ENCODE measurements at regions not wholly inside any gene's neighbourhood (a gene's known extent, or its start where the extent isn't known, plus 50 kb on each side); places are given as distances from the start of the nearest gene placed in this dataset.

GRCh38 chr18:51301376-51301775 is 103.9 kb upstream of the MEX3C start:
- no peaks in the 10 kb centered on the region for H3K79me2 ChIP-seq (ENCODE audit: insufficient read depth, low read length)
- POLR2A ChIA-PET: no interaction called here
- no peak overlapping the region for H3K27ac ChIP-seq (ENCODE audit: low read depth, low read length)
- no peaks in the 10 kb centered on the region for H3K4me1 ChIP-seq (ENCODE audit: control insufficient read depth in 1 of 2, insufficient read depth in 2 of 2, low read length in 2 of 2)
- CTCF ChIA-PET: no interaction called here
- H3K36me3 ChIP-seq (ENCODE audit: control insufficient read depth in 1 of 2, insufficient read depth in 2 of 2, low read length in 2 of 2): no peaks in the 10 kb centered on the region
- no peak overlapping the region for H3K4me3 ChIP-seq (replicated peaks in 1 of 2; ENCODE audit: low read depth in 1 of 2, low read length in 2 of 2)
- no peak overlapping the region for H3K4me2 ChIP-seq (ENCODE audit: low read length)
- DNase-seq (ENCODE audit: low read depth, low spot score) (no peak), ATAC-seq (no peak)
- RAD21 ChIA-PET (ENCODE audit: low non-redundant PET in 1 of 2, low total read pairs in 2 of 2, uncharacterized antibody in 2 of 2, unreplicated experiment in 2 of 2): no interaction called here
- no TSS peak for BruUV-seq (replicated peaks)
- no peaks in the 10 kb centered on the region; the same call in 1 of the 2 replicates for H3K27me3 ChIP-seq (ENCODE audit: insufficient read depth, low read length)
- H3K9me3 ChIP-seq (ENCODE audit: control insufficient read depth in 1 of 2, insufficient read depth in 1 of 2, low read depth in 1 of 2, low read length in 2 of 2): no peaks in the 10 kb centered on the region
- TF ChIP-seq EZH2phosphoT487 (IDR thresholded peaks at IDR 0.05; ENCODE audit: borderline replicate concordance): no peak
- no peak for TF ChIP-seq FOSL1 (IDR thresholded peaks at IDR 0.05; ENCODE audit: low read depth)
- TF ChIP-seq POLR2A (IDR thresholded peaks at IDR 0.05; ENCODE audit: borderline replicate concordance, extremely low read depth, insufficient read depth, insufficient read length): no peak
- TF ChIP-seq CBX3 (IDR thresholded peaks at IDR 0.05; ENCODE audit: low read depth): no peak
- no peak for TF ChIP-seq CTCF (IDR thresholded peaks at IDR 0.05 in 2 of 3, conservative IDR thresholded peaks at IDR 0.05 in 1 of 3; ENCODE audit: borderline replicate concordance in 1 of 3, insufficient read depth in 1 of 3, low read depth in 2 of 3, low read length in 2 of 3)
- no peak for TF ChIP-seq ZFX (IDR thresholded peaks at IDR 0.05)
- no peak for TF ChIP-seq JUND (IDR thresholded peaks at IDR 0.05)
- TF ChIP-seq, protein P1, sequence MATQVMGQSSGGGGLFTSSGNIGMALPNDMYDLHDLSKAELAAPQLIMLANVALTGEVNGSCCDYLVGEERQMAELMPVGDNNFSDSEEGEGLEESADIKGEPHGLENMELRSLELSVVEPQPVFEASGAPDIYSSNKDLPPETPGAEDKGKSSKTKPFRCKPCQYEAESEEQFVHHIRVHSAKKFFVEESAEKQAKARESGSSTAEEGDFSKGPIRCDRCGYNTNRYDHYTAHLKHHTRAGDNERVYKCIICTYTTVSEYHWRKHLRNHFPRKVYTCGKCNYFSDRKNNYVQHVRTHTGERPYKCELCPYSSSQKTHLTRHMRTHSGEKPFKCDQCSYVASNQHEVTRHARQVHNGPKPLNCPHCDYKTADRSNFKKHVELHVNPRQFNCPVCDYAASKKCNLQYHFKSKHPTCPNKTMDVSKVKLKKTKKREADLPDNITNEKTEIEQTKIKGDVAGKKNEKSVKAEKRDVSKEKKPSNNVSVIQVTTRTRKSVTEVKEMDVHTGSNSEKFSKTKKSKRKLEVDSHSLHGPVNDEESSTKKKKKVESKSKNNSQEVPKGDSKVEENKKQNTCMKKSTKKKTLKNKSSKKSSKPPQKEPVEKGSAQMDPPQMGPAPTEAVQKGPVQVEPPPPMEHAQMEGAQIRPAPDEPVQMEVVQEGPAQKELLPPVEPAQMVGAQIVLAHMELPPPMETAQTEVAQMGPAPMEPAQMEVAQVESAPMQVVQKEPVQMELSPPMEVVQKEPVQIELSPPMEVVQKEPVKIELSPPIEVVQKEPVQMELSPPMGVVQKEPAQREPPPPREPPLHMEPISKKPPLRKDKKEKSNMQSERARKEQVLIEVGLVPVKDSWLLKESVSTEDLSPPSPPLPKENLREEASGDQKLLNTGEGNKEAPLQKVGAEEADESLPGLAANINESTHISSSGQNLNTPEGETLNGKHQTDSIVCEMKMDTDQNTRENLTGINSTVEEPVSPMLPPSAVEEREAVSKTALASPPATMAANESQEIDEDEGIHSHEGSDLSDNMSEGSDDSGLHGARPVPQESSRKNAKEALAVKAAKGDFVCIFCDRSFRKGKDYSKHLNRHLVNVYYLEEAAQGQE (IDR thresholded peaks at IDR 0.05; ENCODE audit: low read depth): no peak
- no peak for TF ChIP-seq POLR2AphosphoS5 (IDR thresholded peaks at IDR 0.05; ENCODE audit: low read depth, low read length)
- TF ChIP-seq TCF7L2 (IDR thresholded peaks at IDR 0.05; ENCODE audit: borderline replicate concordance, extremely low read depth, insufficient read depth, insufficient read length): no peak
- no peak for TF ChIP-seq SP1 (IDR thresholded peaks at IDR 0.05; ENCODE audit: low read depth)
- TF ChIP-seq RAD21 (IDR thresholded peaks at IDR 0.05; ENCODE audit: low read depth): no peak
- TF ChIP-seq ZBTB33 (IDR thresholded peaks at IDR 0.05; ENCODE audit: extremely low read depth, insufficient replicate concordance, low read length): no peak
- TF ChIP-seq EGR1 (IDR thresholded peaks at IDR 0.05; ENCODE audit: low read depth): no peak
- no peak for TF ChIP-seq YY1 (IDR thresholded peaks at IDR 0.05; ENCODE audit: extremely low read depth, insufficient replicate concordance, low read depth, low read length)
- no peak for TF ChIP-seq ELF1 (IDR thresholded peaks at IDR 0.05; ENCODE audit: borderline replicate concordance, low read depth)
- no peak for TF ChIP-seq SIN3A (IDR thresholded peaks at IDR 0.05; ENCODE audit: low read depth)
- no peak for TF ChIP-seq ZNF274 (IDR thresholded peaks at IDR 0.05; ENCODE audit: low read depth, low read length)
- H3K9ac ChIP-seq (ENCODE audit: low read length): no peak overlapping the region
- intact Hi-C loops (cut with micrococcal nuclease): no loop called here
- H3K9me2 ChIP-seq (ENCODE audit: insufficient read depth): no peaks in the 10 kb centered on the region
- no peaks in the 10 kb centered on the region for H4K20me1 ChIP-seq (ENCODE audit: insufficient read depth)
- no peak overlapping the region for H2AFZ ChIP-seq (ENCODE audit: low read depth, low read length, poor library complexity, severe bottlenecking)

All from HCT116 (cell line).